ENCODE measurements at regions not wholly inside any gene's neighbourhood (a gene's known extent, or its start where the extent isn't known, plus 50 kb on each side); places are given as distances from the start of the nearest gene placed in this dataset.

DNA sequence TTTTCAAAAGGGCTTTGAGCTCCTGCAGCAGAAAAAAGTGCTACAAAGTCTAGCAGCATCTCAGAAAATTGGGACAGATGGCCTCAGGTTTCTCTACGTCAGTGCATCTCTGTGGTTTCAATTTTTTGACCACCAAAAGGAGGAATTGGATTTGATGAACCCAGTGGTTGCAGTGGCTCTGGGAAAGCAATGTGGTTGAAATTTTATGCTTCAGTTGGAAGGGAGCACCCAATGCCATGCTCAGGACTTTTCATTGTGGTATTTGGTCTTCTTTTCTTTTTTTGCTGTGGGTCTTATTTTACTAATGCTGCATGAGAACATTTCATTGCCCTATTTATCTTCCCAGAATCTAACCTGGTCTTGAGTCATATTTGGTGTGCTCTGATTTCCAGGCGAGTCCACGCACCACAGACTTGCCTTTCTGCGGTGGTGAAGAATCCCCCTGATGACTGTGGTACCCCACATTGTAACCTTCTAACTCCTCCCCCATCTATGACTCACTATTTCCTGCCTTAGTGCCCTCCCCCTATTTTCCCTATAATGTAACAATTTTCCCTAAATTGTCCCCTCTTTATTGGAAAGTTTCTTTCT lies 56.7 kb downstream of the S1PR1 start:
- H3K4me1 ChIP-seq (ENCODE audit: control insufficient read depth, extremely low read depth, insufficient read depth, low read length), result peaks cover 47% of the 10 kb centered on the region
- intact Hi-C loops (cut with micrococcal nuclease), result no loop called here
- FAIRE-seq, result no peak
- no peak for DNase-seq (ENCODE audit: low read depth, low spot score)
- peak overlapping the region; percentile 40 for H2AFZ ChIP-seq (ENCODE audit: low read depth, low read length)
- H4K20me1 ChIP-seq (replicated peaks; ENCODE audit: control insufficient read depth, extremely low read depth, insufficient read depth, low read length), result no peaks in the 10 kb centered on the region
- peak overlapping the region; percentile 28 for H3K27ac ChIP-seq (ENCODE audit: insufficient read depth, low read depth, low read length)
- H3K9me1 ChIP-seq (replicated peaks; ENCODE audit: control insufficient read depth, extremely low read depth, insufficient read depth, low read length), result peaks cover 3% of the 10 kb centered on the region
- H3K79me2 ChIP-seq (ENCODE audit: control insufficient read depth, insufficient read depth, low read length), result no peaks in the 10 kb centered on the region
- H3K36me3 ChIP-seq (ENCODE audit: control insufficient read depth in 2 of 2, extremely low read depth in 1 of 2, insufficient read depth in 2 of 2, low read length in 2 of 2), result no peaks in the 10 kb centered on the region
- dilution Hi-C loops (cut with MboI; ENCODE audit: extremely low pct_ligation_motif_present, low sequenced_read_pairs), result no loop called here
- H3K4me3 ChIP-seq (replicated peaks in 1 of 3; ENCODE audit: insufficient read depth in 1 of 3, low read depth in 1 of 3, low read length in 3 of 3), result no peak overlapping the region
- H3K9ac ChIP-seq (replicated peaks; ENCODE audit: extremely low read depth, insufficient read depth, low read length), result no peak overlapping the region
- no TSS peak for BruUV-seq (replicated peaks)
- TF ChIP-seq POLR2AphosphoS5 (IDR thresholded peaks at IDR 0.05; ENCODE audit: insufficient read depth, low read depth, low read length) (no peak), MYC (IDR thresholded peaks at IDR 0.05; ENCODE audit: low read depth, low read length) (no peak), POLR2A (IDR thresholded peaks at IDR 0.05; ENCODE audit: low read depth, low read length) (no peak), JUN (IDR thresholded peaks at IDR 0.05; ENCODE audit: borderline replicate concordance, insufficient read depth, insufficient read length, low read depth) (peak; percentile 4), FOS (IDR thresholded peaks at IDR 0.05; ENCODE audit: borderline replicate concordance, insufficient read depth, low read length) (peak; percentile 36), EZH2 (IDR thresholded peaks at IDR 0.05; ENCODE audit: borderline replicate concordance, low read depth, low read length, severe bottlenecking) (no peak)
- no peak overlapping the region for H3K4me2 ChIP-seq (ENCODE audit: insufficient read depth, low read length)
- no peaks in the 10 kb centered on the region for H3K27me3 ChIP-seq (ENCODE audit: control insufficient read depth in 2 of 2, insufficient read depth in 2 of 2, low read length in 2 of 2)
- CTCF ChIA-PET, result interaction anchor here (1.0 to 7.0 kb wide), 9 partner anchors 8 to 410 kb away, joined by 3 to 75 read pairs (median 5); no protein-coding TSS in a partner anchor
- no peaks in the 10 kb centered on the region for H3K9me3 ChIP-seq (replicated peaks; ENCODE audit: control insufficient read depth, insufficient read depth, low read length)
- POLR2A ChIA-PET, result interaction anchor here (0.6 kb wide), 1 partner anchor 15 kb away, joined by 3 read pairs; no protein-coding TSS in a partner anchor

DNA sequence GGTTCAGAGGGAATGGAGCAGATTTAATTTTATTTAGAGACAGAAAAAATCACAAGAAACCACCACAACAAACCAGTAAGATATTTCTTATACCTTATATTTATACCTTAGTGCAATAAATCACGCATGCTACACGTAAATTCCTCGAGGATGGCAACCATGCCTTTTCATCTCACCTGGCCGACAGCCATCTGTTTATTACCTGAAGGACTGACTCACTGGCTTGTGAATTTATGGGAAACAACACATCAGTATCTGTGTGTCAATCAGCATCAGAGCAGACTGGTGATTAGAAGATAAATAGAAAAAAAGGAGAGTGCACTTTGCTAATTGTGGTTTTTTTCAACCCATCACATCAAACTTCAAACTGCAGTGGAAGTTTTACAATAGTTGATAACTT lies 58.4 kb downstream of the S1PR1 start:
- H3K27ac ChIP-seq (ENCODE audit: insufficient read depth, low read depth, low read length), result no peak overlapping the region

More for the DNA sequence above, 58.4 kb downstream of the S1PR1 start:
- H3K36me3 ChIP-seq (ENCODE audit: control insufficient read depth in 2 of 2, extremely low read depth in 1 of 2, insufficient read depth in 2 of 2, low read length in 2 of 2), result no peaks in the 10 kb centered on the region
- no peaks in the 10 kb centered on the region for H3K9me3 ChIP-seq (replicated peaks; ENCODE audit: control insufficient read depth, insufficient read depth, low read length)
- no peak for FAIRE-seq
- ChIA-PET CTCF (interaction anchor here (0.7 to 2.1 kb wide), 3 partner anchors 14 to 158 kb away, joined by 3 to 12 read pairs (median 3); no protein-coding TSS in a partner anchor), POLR2A (no interaction called here)
- dilution Hi-C loops (cut with MboI; ENCODE audit: extremely low pct_ligation_motif_present, low sequenced_read_pairs) (no loop called here), intact Hi-C loops (cut with micrococcal nuclease) (no loop called here)
- H3K27me3 ChIP-seq (ENCODE audit: control insufficient read depth in 2 of 2, insufficient read depth in 2 of 2, low read length in 2 of 2), result no peaks in the 10 kb centered on the region
- H3K4me2 ChIP-seq (ENCODE audit: insufficient read depth, low read length), result no peak overlapping the region
- H3K9ac ChIP-seq (replicated peaks; ENCODE audit: extremely low read depth, insufficient read depth, low read length), result no peak overlapping the region
- BruUV-seq (replicated peaks), result no TSS peak
- H3K79me2 ChIP-seq (ENCODE audit: control insufficient read depth, insufficient read depth, low read length), result no peaks in the 10 kb centered on the region
- no peaks in the 10 kb centered on the region for H4K20me1 ChIP-seq (replicated peaks; ENCODE audit: control insufficient read depth, extremely low read depth, insufficient read depth, low read length)
- DNase-seq (ENCODE audit: low read depth, low spot score), result no peak
- H3K4me1 ChIP-seq (ENCODE audit: control insufficient read depth, extremely low read depth, insufficient read depth, low read length), result peaks cover 57% of the 10 kb centered on the region
- no peak overlapping the region for H3K4me3 ChIP-seq (replicated peaks in 1 of 3; ENCODE audit: insufficient read depth in 1 of 3, low read depth in 1 of 3, low read length in 3 of 3)
- TF ChIP-seq FOS (IDR thresholded peaks at IDR 0.05; ENCODE audit: borderline replicate concordance, insufficient read depth, low read length) (no peak), JUN (IDR thresholded peaks at IDR 0.05; ENCODE audit: borderline replicate concordance, insufficient read depth, insufficient read length, low read depth) (no peak), GATA2 (IDR thresholded peaks at IDR 0.05; ENCODE audit: insufficient read depth, insufficient read length, low read depth, low read length) (no peak), EZH2 (IDR thresholded peaks at IDR 0.05; ENCODE audit: borderline replicate concordance, low read depth, low read length, severe bottlenecking) (no peak), POLR2AphosphoS5 (IDR thresholded peaks at IDR 0.05; ENCODE audit: insufficient read depth, low read depth, low read length) (no peak), MYC (IDR thresholded peaks at IDR 0.05; ENCODE audit: low read depth, low read length) (no peak), POLR2A (IDR thresholded peaks at IDR 0.05; ENCODE audit: low read depth, low read length) (no peak)
- TF ChIP-seq, protein P1, sequence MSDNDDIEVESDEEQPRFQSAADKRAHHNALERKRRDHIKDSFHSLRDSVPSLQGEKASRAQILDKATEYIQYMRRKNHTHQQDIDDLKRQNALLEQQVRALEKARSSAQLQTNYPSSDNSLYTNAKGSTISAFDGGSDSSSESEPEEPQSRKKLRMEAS (IDR thresholded peaks at IDR 0.05; ENCODE audit: insufficient read depth, insufficient read length), result no peak
- TF ChIP-seq, protein P2, sequence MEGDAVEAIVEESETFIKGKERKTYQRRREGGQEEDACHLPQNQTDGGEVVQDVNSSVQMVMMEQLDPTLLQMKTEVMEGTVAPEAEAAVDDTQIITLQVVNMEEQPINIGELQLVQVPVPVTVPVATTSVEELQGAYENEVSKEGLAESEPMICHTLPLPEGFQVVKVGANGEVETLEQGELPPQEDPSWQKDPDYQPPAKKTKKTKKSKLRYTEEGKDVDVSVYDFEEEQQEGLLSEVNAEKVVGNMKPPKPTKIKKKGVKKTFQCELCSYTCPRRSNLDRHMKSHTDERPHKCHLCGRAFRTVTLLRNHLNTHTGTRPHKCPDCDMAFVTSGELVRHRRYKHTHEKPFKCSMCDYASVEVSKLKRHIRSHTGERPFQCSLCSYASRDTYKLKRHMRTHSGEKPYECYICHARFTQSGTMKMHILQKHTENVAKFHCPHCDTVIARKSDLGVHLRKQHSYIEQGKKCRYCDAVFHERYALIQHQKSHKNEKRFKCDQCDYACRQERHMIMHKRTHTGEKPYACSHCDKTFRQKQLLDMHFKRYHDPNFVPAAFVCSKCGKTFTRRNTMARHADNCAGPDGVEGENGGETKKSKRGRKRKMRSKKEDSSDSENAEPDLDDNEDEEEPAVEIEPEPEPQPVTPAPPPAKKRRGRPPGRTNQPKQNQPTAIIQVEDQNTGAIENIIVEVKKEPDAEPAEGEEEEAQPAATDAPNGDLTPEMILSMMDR (IDR thresholded peaks at IDR 0.05; ENCODE audit: extremely low read depth in 1 of 2, insufficient read depth in 1 of 2, low read depth in 1 of 2, low read length in 2 of 2), result no peak
- no peak overlapping the region for H2AFZ ChIP-seq (ENCODE audit: low read depth, low read length)
- H3K9me1 ChIP-seq (replicated peaks; ENCODE audit: control insufficient read depth, extremely low read depth, insufficient read depth, low read length), result peaks cover 3% of the 10 kb centered on the region
